Transverse colon (tissue), 4 donors: ENCODE measurements at regions not wholly inside any gene's neighbourhood (a gene's known extent, or its start where the extent isn't known, plus 50 kb on each side); places are given as distances from the start of the nearest gene placed in this dataset.

Source experiments
- DNase-seq: peaks from one replicate; pipeline ENCODE4 v3.0.0-alpha.2; 2019
- H3K27ac ChIP-seq, 4 donors: fragments of 200-600 bp; sonication (generic); 2 replicates each; pipeline ENCODE4 v1.5.1; 2016 to 2018; ENCODE audit warnings: inconsistent platforms in 4 of 4
- H3K27me3 ChIP-seq: fragments of 200-600 bp; sonication (generic); 2 replicates; pipeline ENCODE4 v1.5.1; 2017; ENCODE audit warnings: inconsistent platforms
- H3K36me3 ChIP-seq, 4 donors: fragments of 200-600 bp; sonication (generic); 2 replicates each; pipeline ENCODE4 v1.5.1; 2017 to 2019; ENCODE audit warnings: inconsistent platforms in 4 of 4
- H3K4me1 ChIP-seq, 4 donors: fragments of 200-600 bp; sonication (generic); 2 replicates each; pipeline ENCODE4 v1.5.1; 2017 to 2020; ENCODE audit warnings: inconsistent platforms in 4 of 4
- H3K4me3 ChIP-seq, 4 donors: fragments of 200-600 bp; sonication (generic); 1 replicate in 1 of 4; 2 replicates in 3 of 4; pipeline versions ENCODE4 v1.5.1 to v1.6.1; 2017 to 2019; ENCODE audit warnings: inconsistent platforms in 4 of 4
- H3K9me3 ChIP-seq, 2 donors: fragments of 200-600 bp; sonication (generic); 2 replicates each; pipeline ENCODE4 v1.5.1; 2017 to 2019; ENCODE audit warnings: inconsistent platforms in 2 of 2
- CTCF ChIP-seq, 5 experiments: fragments of 200-600 bp in 3 of 5; fragments of 450-650 bp in 2 of 5; sonication (generic) in 3 of 5; IDR thresholded peaks; 1 replicate in 2 of 5; 2 replicates in 3 of 5; pipeline ENCODE4 v1.5.1; 2016 to 2017; ENCODE audit warnings: antibody characterized with exemption in 5 of 5, inconsistent platforms in 3 of 5, mild to moderate bottlenecking in 2 of 5, moderate library complexity in 1 of 5
- EP300 ChIP-seq: sonication (generic); formaldehyde crosslinking; IDR thresholded peaks from one replicate; pipeline ENCODE4 v1.6.1; 2017; ENCODE audit warnings: antibody characterized with exemption, low read depth
- POLR2A ChIP-seq: fragments of 450-650 bp; IDR thresholded peaks from one replicate; pipeline ENCODE4 v1.6.1; 2016; ENCODE audit warnings: antibody characterized with exemption, mild to moderate bottlenecking, moderate library complexity
- POLR2AphosphoS5 ChIP-seq, 3 donors: sonication (generic); formaldehyde crosslinking; IDR thresholded peaks; one replicate each; pipeline ENCODE4 v1.6.1; 2016; ENCODE audit warnings: antibody characterized with exemption in 3 of 3
- WGBS, 2 donors: methylation state at CpG; one replicate each; pipeline ENCODE4 v1.1.5; 2018; ENCODE audit warnings: low coverage in 1 of 2; 5-methylcytosine and 5-hydroxymethylcytosine counted together
- in situ Hi-C, 4 donors: fragments of 200-750 bp; cut with MboI; loops; one replicate each; pipeline versions ENCODE4 v1.15.0 to v1.15.1; 2017; ENCODE audit warnings: low sequenced_read_pairs in 3 of 4, low pct_ligation_motif_present in 1 of 4, low pct_unique_long_range_greater_than_20kb in 1 of 4
- intact Hi-C: fragments of 100-400 bp; cut with DNase I; formaldehyde crosslinking; loops from one replicate; pipeline ENCODE4 v1.15.1; 2023; ENCODE audit warnings: low total_unique reads

GRCh38 chr2:199025146-199025545 lies 432.6 kb downstream of the SATB2 start:
- 40 to 62% methylated on average over 3 of the region's 3 CpGs for WGBS, 2 donors
- intact Hi-C loops, result no loop called here
- H3K36me3 ChIP-seq, result no peaks in the 10 kb centered on the region

GRCh38 chr2:199024224-199024623 lies 433.5 kb downstream of the SATB2 start:
- intact Hi-C loops, result no loop called here
- Histone ChIP-seq H3K9me3 (no peaks in the 10 kb centered on the region), H3K36me3 (no peaks in the 10 kb centered on the region), H3K4me1 (no peaks in the 10 kb centered on the region), H3K27me3 (no peaks in the 10 kb centered on the region), H3K27ac (no peak overlapping the region), H3K4me3 (no peak overlapping the region)
- no peak for DNase-seq
- no peak for TF ChIP-seq CTCF (IDR thresholded peaks at IDR 0.05)
- TF ChIP-seq POLR2A, result no peak
- no peak for TF ChIP-seq EP300
- TF ChIP-seq POLR2AphosphoS5 (IDR thresholded peaks at IDR 0.05), result no peak
- in situ Hi-C loops, result no loop called here

More at GRCh38 chr2:199025146-199025545, 432.6 kb downstream of the SATB2 start:
- no peak for TF ChIP-seq POLR2A
- no peak for TF ChIP-seq EP300
- TF ChIP-seq POLR2AphosphoS5 (IDR thresholded peaks at IDR 0.05), result no peak
- no peak for TF ChIP-seq CTCF (IDR thresholded peaks at IDR 0.05)
- Histone ChIP-seq H3K4me1 (no peaks in the 10 kb centered on the region), H3K4me3 (no peak overlapping the region), H3K27ac (no peak overlapping the region), H3K9me3 (no peaks in the 10 kb centered on the region), H3K27me3 (no peaks in the 10 kb centered on the region)
- in situ Hi-C loops, result no loop called here
- no peak for DNase-seq

- Histone ChIP-seq H3K36me3 (no peaks in the 10 kb centered on the region), H3K27ac (no peak overlapping the region), H3K9me3 (no peaks in the 10 kb centered on the region), H3K4me1 (no peaks in the 10 kb centered on the region), H3K4me3 (no peak overlapping the region), H3K27me3 (no peaks in the 10 kb centered on the region)
- intact Hi-C loops, result no loop called here
- in situ Hi-C loops, result no loop called here
- TF ChIP-seq CTCF (IDR thresholded peaks at IDR 0.05) (peak; percentile 26 to 43 (median 39)), EP300 (no peak), POLR2A (no peak), POLR2AphosphoS5 (IDR thresholded peaks at IDR 0.05) (no peak)
- no peak for DNase-seq
- WGBS, 2 donors, result 29 to 30% methylated on average over 4 of the region's 4 CpGs
Measured at GRCh38 chr2:199019898-199020507, 437.7 kb downstream of the SATB2 start.

GRCh38 chr2:199018826-199019225 lies 438.9 kb downstream of the SATB2 start:
- Histone ChIP-seq H3K9me3 (no peaks in the 10 kb centered on the region), H3K4me1 (no peaks in the 10 kb centered on the region), H3K27me3 (no peaks in the 10 kb centered on the region), H3K27ac (no peak overlapping the region), H3K4me3 (no peak overlapping the region), H3K36me3 (no peaks in the 10 kb centered on the region)
- intact Hi-C loops (no loop called here), in situ Hi-C loops (no loop called here)
- WGBS, 2 donors, result 0% methylated on average over 1 of the region's 1 CpG
- TF ChIP-seq POLR2AphosphoS5 (IDR thresholded peaks at IDR 0.05), result no peak
- no peak for TF ChIP-seq POLR2A
- no peak for TF ChIP-seq CTCF (IDR thresholded peaks at IDR 0.05)
- TF ChIP-seq EP300, result no peak
- DNase-seq, result no peak
